ENCODE measurements at regions not wholly inside any gene's neighbourhood (a gene's known extent, or its start where the extent isn't known, plus 50 kb on each side); places are given as distances from the start of the nearest gene placed in this dataset.

DNA sequence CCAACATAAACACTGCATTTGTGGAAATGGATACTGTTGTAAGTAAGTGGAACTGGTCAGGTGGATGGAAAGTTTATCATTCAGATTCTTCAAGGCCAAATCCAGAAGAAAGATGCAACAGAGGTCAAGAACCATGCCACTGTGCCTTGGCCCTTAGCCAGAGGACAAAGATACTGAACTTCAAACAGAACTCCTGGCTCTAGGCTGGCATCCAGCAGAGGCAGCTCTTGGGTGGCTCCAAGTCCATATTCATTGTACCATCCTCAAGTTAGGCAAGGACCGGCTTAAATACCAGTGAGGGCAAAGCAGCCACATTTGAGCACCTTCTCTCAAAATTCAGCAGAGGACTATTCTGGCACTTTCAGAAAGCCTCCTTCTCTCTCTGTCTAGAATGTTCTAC, 53.2 kb downstream of the DNAAF9 start:
- Mint-ChIP-seq H3K4me1 (ENCODE audit: low read depth) (no peaks in the 10 kb centered on the region), H3K4me3 (no peak overlapping the region), H3K27me3 (ENCODE audit: insufficient read depth) (no peaks in the 10 kb centered on the region), H3K36me3 (ENCODE audit: low read depth) (0 out of 2 replicates have a peak, but pooled peaks cover 4% of the 10 kb centered on the region), H3K27ac (no peak overlapping the region), H3K9me3 (no peaks in the 10 kb centered on the region)
- TF ChIP-seq, protein P1, sequence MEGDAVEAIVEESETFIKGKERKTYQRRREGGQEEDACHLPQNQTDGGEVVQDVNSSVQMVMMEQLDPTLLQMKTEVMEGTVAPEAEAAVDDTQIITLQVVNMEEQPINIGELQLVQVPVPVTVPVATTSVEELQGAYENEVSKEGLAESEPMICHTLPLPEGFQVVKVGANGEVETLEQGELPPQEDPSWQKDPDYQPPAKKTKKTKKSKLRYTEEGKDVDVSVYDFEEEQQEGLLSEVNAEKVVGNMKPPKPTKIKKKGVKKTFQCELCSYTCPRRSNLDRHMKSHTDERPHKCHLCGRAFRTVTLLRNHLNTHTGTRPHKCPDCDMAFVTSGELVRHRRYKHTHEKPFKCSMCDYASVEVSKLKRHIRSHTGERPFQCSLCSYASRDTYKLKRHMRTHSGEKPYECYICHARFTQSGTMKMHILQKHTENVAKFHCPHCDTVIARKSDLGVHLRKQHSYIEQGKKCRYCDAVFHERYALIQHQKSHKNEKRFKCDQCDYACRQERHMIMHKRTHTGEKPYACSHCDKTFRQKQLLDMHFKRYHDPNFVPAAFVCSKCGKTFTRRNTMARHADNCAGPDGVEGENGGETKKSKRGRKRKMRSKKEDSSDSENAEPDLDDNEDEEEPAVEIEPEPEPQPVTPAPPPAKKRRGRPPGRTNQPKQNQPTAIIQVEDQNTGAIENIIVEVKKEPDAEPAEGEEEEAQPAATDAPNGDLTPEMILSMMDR (IDR thresholded peaks at IDR 0.05): no peak
- DNase-seq: no peak

DNA sequence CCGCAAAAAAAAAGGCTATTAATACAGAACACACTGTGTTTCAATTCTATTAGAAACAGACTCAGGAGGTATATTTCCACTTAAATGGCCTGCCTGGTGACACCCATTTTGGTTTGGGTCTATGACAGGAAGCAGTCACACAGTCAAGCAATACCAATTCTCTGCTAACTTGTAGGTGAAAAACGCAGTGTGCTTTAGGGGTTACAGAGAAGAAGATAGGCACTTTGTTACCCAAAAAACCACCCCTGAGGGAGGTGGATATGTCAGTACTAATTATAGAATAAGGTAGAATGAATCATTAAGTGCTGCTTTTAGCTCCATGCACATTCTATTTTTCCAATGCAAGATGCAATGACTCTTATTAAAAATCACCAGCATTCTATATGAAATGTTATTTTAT, 53.8 kb downstream of the DNAAF9 start:
- no peak overlapping the region for H3K4me3 Mint-ChIP-seq
- H3K36me3 Mint-ChIP-seq (ENCODE audit: low read depth): 0 out of 2 replicates have a peak, but pooled peaks cover 4% of the 10 kb centered on the region
- no peak overlapping the region for H3K27ac Mint-ChIP-seq
- DNase-seq: no peak
- TF ChIP-seq, protein P1 (IDR thresholded peaks at IDR 0.05): no peak
- H3K4me1 Mint-ChIP-seq (ENCODE audit: low read depth): no peaks in the 10 kb centered on the region
- H3K9me3 Mint-ChIP-seq: no peaks in the 10 kb centered on the region
- no peaks in the 10 kb centered on the region for H3K27me3 Mint-ChIP-seq (ENCODE audit: insufficient read depth)

DNA sequence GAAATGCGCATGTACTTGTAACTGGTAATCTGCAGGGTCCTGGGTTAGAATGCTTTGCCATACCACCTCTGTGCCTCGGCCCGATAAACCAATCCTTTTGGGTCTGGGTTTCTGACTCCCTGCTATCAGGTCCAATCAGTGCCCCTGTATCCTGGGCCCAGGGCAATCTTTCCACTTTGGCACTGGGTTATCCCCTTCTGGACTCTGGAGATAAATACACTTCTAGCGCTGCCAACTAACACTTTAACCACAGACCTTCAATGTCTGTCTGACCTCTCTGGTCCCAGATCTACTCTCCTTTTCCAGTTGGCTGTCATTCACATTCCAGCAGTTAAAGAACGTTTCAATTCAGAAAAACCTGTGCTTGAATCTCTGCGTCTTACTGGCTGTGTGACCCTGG, 55.3 kb downstream of the DNAAF9 start:
- no peak for DNase-seq
- H3K36me3 Mint-ChIP-seq (ENCODE audit: low read depth): peaks cover 7% of the 10 kb centered on the region; the same call in 1 of the 2 replicates
- no peak overlapping the region for H3K27ac Mint-ChIP-seq
- no peaks in the 10 kb centered on the region for H3K4me1 Mint-ChIP-seq (ENCODE audit: low read depth)
- H3K9me3 Mint-ChIP-seq: no peaks in the 10 kb centered on the region
- no peaks in the 10 kb centered on the region for H3K27me3 Mint-ChIP-seq (ENCODE audit: insufficient read depth)
- TF ChIP-seq, protein P1 (IDR thresholded peaks at IDR 0.05): no peak
- H3K4me3 Mint-ChIP-seq: no peak overlapping the region

DNA sequence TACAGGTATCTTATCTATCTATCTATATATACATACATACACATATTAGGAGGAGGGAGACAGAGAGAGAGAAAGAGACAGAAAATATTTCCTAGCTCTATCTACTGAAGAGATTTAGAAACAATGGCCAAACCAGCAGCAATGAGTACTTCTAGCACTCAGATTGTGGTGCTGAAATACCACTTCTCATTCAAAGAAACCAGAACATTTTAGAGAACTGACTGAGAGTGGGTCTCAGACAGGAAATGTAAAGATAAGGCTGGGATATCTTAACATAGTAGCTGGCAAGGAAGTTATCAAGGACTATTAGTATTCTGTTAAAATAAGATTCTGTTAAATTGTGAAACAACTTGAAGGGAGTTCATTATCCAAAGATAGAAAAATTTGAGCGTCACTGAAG, 57.0 kb downstream of the DNAAF9 start:
- H3K4me3 Mint-ChIP-seq: no peak overlapping the region
- H3K27ac Mint-ChIP-seq: no peak overlapping the region
- H3K36me3 Mint-ChIP-seq (ENCODE audit: low read depth): peaks cover 13% of the 10 kb centered on the region; the same call in 1 of the 2 replicates
- H3K9me3 Mint-ChIP-seq: no peaks in the 10 kb centered on the region
- TF ChIP-seq, protein P1 (IDR thresholded peaks at IDR 0.05): no peak
- H3K4me1 Mint-ChIP-seq (ENCODE audit: low read depth): no peaks in the 10 kb centered on the region
- DNase-seq: no peak
- no peaks in the 10 kb centered on the region for H3K27me3 Mint-ChIP-seq (ENCODE audit: insufficient read depth)

DNA sequence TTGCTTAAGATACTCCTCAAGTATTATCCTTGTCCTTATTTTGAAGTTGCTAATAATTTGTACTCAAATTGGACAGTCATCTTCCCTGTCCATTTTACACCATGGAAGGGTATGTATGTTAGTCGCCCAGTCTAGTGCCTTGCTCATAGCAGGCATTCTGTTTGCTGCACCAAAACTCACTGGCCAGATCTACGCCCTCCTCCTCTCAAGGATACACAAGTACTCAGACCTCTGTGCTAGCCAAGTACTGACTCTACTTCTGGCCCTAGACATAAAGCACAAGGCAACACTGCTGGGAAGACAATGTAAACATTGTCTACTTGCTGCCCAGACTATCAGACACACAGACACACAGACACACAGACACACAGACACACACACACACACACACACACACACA, 57.7 kb downstream of the DNAAF9 start:
- H3K4me3 Mint-ChIP-seq: no peak overlapping the region
- no peaks in the 10 kb centered on the region for H3K9me3 Mint-ChIP-seq
- H3K27ac Mint-ChIP-seq: no peak overlapping the region
- H3K27me3 Mint-ChIP-seq (ENCODE audit: insufficient read depth): no peaks in the 10 kb centered on the region
- H3K4me1 Mint-ChIP-seq (ENCODE audit: low read depth): no peaks in the 10 kb centered on the region
- peaks cover 10% of the 10 kb centered on the region; the same call in 1 of the 2 replicates for H3K36me3 Mint-ChIP-seq (ENCODE audit: low read depth)
- TF ChIP-seq, protein P1 (IDR thresholded peaks at IDR 0.05): no peak
- DNase-seq: no peak

GRCh38 chr20:3342766-3343165, 64.7 kb downstream of the DNAAF9 start:
- Mint-ChIP-seq H3K9me3 (no peaks in the 10 kb centered on the region), H3K36me3 (ENCODE audit: low read depth) (peaks cover 41% of the 10 kb centered on the region), H3K27me3 (ENCODE audit: insufficient read depth) (no peaks in the 10 kb centered on the region), H3K27ac (no peak overlapping the region), H3K4me1 (ENCODE audit: low read depth) (peaks cover 10% of the 10 kb centered on the region), H3K4me3 (no peak overlapping the region)
- DNase-seq: no peak
- TF ChIP-seq, protein P1 (IDR thresholded peaks at IDR 0.05): no peak

All from HFFc6 (cell line).